ENCODE measurements at regions not wholly inside any gene's neighbourhood (a gene's known extent, or its start where the extent isn't known, plus 50 kb on each side); places are given as distances from the start of the nearest gene placed in this dataset.

GRCh38 chr21:14057313-14057712, 153.4 kb downstream of the LIPI start:
- no peaks in the 10 kb centered on the region for H3K27me3 ChIP-seq (ENCODE audit: control insufficient read depth in 2 of 2, insufficient read depth in 2 of 2, low read length in 2 of 2)
- H3K9me3 ChIP-seq (replicated peaks; ENCODE audit: control insufficient read depth, insufficient read depth, low read depth, low read length): no peaks in the 10 kb centered on the region; the same call in 1 of the 2 replicates
- ChIA-PET POLR2A (no interaction called here), CTCF (ENCODE audit: low intra/inter-chr PET ratio) (no interaction called here)
- no TSS peak for BruUV-seq (replicated peaks)
- DNase-seq (ENCODE audit: extremely low read depth in 1 of 4, low spot score in 3 of 4) (no peak), ATAC-seq (no peak), FAIRE-seq (no peak)
- no peaks in the 10 kb centered on the region for H3K4me1 ChIP-seq (replicated peaks in 1 of 2; ENCODE audit: control insufficient read depth in 2 of 2, insufficient read depth in 2 of 2, low read length in 2 of 2)
- no peaks in the 10 kb centered on the region for H3K36me3 ChIP-seq (ENCODE audit: control insufficient read depth, insufficient read depth, low read length)
- no peak overlapping the region for H3K27ac ChIP-seq (ENCODE audit: extremely low read depth, low read depth, low read length)
- no peaks in the 10 kb centered on the region for H4K20me1 ChIP-seq (replicated peaks; ENCODE audit: control insufficient read depth, insufficient read depth, low read length)
- H3K4me2 ChIP-seq (ENCODE audit: insufficient read depth, low read length): no peak overlapping the region
- intact Hi-C loops (cut with micrococcal nuclease) (no loop called here), in situ Hi-C loops (cut with MboI) (no loop called here)
- no peaks in the 10 kb centered on the region for H3K9me1 ChIP-seq (ENCODE audit: control insufficient read depth, insufficient read depth, low read length)
- H2AFZ ChIP-seq (ENCODE audit: low read depth, low read length): no peak overlapping the region
- no peak overlapping the region for H3K4me3 ChIP-seq
- no peaks in the 10 kb centered on the region; the same call in 2 of the 3 replicates for H3K79me2 ChIP-seq (ENCODE audit: control insufficient read depth, insufficient read depth, low read length)
- WGBS (ENCODE audit: insufficient coverage, low coverage, missing lambda C conversion rate): 80% methylated on average over 4 of the region's 4 CpGs
- H3K9ac ChIP-seq (ENCODE audit: insufficient read depth in 1 of 2, low read depth in 2 of 2, low read length in 2 of 2): no peak overlapping the region
- TF ChIP-seq ZNF785 (CRISPR knock-in tag; IDR thresholded peaks at IDR 0.05) (no peak), ZNF717 (CRISPR knock-in tag; IDR thresholded peaks at IDR 0.05) (no peak), HES1 (IDR thresholded peaks at IDR 0.05; ENCODE audit: low read depth) (no peak), ZNF75A (CRISPR knock-in tag; IDR thresholded peaks at IDR 0.05) (no peak), SOX6 (IDR thresholded peaks at IDR 0.05) (no peak), ZNF79 (CRISPR knock-in tag; IDR thresholded peaks at IDR 0.05; ENCODE audit: low read depth) (no peak), RHOXF2B (CRISPR knock-in tag; conservative IDR thresholded peaks at IDR 0.05) (no peak), ELF1 (tag; IDR thresholded peaks at IDR 0.05) (no peak), ZBTB49 (CRISPR knock-in tag; IDR thresholded peaks at IDR 0.05; ENCODE audit: borderline replicate concordance) (no peak), ELK1 (CRISPR knock-in tag; IDR thresholded peaks at IDR 0.05) (no peak), POLR2H (tag; IDR thresholded peaks at IDR 0.05; ENCODE audit: low read depth) (no peak), ZC3H11A (IDR thresholded peaks at IDR 0.05; ENCODE audit: low read depth, low read length) (no peak), KDM1A (IDR thresholded peaks at IDR 0.05) (no peak), ZNF445 (CRISPR knock-in tag; IDR thresholded peaks at IDR 0.05; ENCODE audit: low read depth) (no peak), TAF1 (IDR thresholded peaks at IDR 0.05; ENCODE audit: control insufficient read depth, extremely low read depth, insufficient read depth, low read length, severe bottlenecking) (no peak)
